Right kidney (tissue), 1 donor: ENCODE measurements at regions not wholly inside any gene's neighbourhood (a gene's known extent, or its start where the extent isn't known, plus 50 kb on each side); places are given as distances from the start of the nearest gene placed in this dataset.
"Not testable (repeated sequence)": the region's sequence is repeated elsewhere in the genome, so short reads cannot be mapped to it uniquely, and the experiment has no call there.

Experiments used
- DNase-seq: peaks from one replicate; pipeline ENCODE4 v3.0.0-alpha.2; 2016

DNA sequence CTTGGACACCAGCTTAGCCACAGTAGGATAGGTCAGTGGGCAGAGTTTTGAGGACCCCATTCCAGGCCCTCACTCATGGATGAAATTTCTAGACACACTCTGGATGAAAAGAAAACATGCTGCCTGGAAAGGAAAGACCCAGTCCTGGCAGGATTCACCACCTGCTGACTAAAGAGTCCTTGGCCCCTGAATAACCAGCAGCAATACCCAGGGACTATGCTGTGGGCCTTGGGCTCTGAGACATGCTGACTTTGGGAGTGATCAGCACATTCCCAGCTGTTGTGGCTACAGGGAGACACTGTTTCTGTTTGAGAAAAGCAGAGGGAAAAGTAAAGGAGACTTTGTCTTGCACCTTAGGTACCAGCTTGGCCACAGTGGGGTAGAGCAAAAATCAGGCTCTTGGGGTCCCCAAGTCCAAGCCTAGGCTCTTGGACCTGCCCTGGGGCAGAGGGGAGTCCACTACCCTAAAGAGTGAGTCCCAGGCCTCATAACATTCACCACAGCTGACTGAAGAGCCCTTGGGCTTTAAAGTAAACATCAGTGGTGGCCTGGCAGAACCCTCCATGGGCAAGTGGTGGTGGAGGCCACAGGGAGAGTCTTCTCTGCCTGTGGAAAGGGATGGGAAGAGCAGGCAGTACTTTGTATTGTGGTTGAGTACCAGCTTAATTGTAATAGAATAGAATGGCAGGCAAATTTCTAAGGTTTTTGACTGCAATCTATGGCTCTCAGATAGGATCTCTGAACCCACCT lies 516.8 kb downstream of the BCKDHB start:
- DNase-seq: no peak

GRCh38 chr6:80622641-80623040 lies 516.2 kb downstream of the BCKDHB start:
- no peak for DNase-seq

GRCh38 chr6:80618953-80619352 lies 512.5 kb downstream of the BCKDHB start:
- DNase-seq: no peak

DNA sequence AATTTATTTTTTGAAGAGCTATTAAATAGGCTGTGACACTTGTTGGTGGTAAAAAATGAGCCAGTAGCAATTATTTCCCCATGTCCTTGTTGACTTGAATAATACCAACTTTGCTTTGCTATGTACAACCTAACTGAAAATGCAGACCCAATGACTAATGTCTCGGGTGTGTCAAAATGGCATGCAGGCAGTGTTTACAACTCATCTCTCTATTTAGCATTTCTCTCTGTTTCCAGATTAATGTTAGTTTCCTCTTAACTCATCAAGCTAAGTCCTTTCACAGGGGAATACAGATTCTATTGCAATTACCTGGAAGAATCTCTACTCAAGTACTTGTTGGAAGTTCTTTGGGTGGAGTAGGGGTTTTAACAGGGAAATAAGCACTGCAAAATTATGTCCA lies 504.4 kb downstream of the BCKDHB start:
- no peak for DNase-seq

GRCh38 chr6:80608881-80609280 lies 502.4 kb downstream of the BCKDHB start:
- no peak for DNase-seq

GRCh38 chr6:80607811-80608391 lies 501.4 kb downstream of the BCKDHB start:
- DNase-seq: no peak

DNA sequence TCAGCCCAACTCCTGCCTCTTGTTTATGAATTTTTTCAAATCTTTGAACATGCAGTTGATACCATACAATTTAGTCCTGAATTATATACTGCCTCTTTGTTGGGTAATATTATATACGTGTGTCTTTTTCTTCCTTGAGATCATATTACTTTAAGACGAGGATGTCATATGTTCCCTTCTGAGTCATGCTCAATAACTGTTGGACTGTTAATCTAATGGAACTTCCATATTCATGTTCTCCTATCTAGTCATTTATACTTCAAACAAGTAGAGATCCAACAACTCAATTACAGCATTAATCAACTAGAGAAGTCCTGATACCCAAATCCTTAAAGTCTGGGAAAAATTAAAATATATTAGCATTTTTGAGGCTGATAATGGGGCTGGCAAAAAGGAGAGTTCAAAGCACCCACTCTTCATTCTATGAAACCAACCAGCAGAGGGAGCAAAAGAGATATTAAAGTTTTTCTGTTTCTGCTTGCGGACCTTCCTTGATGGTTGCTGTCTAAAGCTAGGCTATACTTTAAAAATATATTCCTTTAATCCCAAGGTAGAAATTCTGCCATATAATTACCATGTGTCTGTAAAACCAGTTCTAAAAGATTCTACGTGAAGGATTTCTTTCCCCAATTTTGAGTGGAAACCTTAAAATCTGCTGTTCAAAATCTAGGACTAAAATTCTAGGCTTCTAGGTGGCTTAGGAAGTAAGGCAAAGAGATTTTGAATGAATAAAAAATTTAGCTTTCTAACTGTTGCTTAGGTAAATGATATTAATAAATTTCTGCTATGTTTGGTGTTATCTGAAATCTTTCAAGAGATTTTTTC lies 498.9 kb downstream of the BCKDHB start:
- DNase-seq: peak; percentile 12

DNA sequence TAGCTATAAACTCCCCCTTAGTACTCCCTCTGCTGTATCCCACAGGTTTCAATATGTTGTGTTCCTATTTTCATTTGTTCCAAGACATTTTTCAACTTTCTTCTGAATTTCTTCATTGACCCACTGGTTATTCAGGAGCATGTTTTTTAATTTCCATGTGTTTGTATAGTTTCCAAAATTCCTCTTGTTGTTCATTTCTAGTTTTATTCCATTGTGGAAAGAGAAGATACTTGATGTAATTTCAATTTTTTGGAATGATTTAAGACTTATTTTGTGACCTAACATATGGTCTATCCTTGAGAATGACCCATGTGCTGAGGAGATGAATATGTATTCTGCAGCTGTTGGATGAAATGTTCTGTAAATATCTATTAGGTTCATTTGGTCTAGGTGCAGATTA lies 497.2 kb downstream of the BCKDHB start:
- DNase-seq: no peak

GRCh38 chr6:80594461-80594860 lies 488.0 kb downstream of the BCKDHB start:
- DNase-seq: no peak

- no peak for DNase-seq
Observed at GRCh38 chr6:80592436-80592835, 486.0 kb downstream of the BCKDHB start.

DNA sequence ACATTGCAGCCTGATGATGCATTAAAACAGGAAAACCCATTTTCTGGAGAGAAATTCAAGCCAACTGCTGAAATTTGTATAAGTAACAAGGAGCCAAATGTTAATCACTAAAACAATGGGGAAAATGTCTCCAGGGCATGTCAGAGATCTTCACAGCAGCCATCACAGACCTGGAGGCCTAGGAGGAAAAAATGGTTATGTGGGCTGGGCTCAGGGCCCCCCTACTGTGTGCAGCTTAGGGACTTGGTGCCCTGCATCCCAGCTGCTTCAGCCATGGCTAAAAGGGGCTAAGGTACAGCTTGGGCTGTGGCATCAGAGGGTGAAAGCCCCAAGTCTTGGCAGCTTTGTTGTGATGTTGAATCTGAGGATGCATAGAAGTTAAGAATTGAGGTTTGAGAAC lies 479.8 kb downstream of the BCKDHB start:
- DNase-seq: no peak

DNA sequence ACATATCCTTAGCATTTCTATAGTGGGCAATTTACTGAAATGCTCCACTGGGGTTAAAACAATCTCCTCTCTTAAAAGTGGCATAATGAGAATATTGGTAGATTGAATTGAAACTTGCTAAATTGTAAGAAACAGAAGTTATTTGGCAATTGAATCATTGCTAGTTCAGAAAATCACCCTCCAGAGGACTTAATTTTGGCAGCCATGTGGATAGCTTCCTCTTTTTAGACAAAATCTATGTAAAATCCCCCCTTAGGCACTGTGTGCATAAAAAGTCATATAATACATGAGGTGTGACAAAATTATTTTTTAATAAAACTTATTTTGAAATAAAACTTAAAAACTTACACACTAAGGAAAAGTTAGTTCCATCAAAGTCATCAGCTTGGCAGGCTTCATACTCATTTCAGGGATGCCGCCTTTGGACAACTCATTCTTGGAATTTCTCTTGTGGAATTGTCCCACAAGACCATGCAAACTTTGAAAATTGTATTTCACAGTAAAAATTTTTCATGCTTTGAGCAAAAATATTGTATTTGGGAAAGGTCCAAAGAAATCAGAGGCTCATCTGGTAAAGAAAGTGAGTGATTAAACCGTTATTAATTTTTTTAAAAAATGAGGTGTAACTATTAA lies 473.0 kb downstream of the BCKDHB start:
- DNase-seq: no peak

DNA sequence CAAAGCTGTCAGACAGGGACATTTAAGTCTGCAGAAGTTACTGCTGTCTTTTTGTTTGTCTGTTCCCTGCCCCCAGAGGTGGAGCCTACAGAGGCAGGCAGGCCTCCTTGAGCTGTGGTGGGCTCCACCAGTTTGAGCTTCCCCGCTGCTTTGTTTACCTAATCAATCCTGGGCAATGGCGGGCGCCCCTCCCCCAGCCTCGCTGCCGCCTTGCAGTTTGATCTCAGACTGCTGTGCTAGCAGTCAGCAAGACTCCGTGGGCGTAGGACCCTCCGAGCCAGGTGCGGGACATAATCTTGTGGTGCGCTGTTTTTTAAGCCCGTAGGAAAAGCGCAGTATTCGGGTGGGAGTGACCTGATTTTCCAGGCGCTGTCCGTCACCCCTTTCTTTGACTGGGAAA lies 466.8 kb downstream of the BCKDHB start:
- not testable (repeated sequence) for DNase-seq

DNA sequence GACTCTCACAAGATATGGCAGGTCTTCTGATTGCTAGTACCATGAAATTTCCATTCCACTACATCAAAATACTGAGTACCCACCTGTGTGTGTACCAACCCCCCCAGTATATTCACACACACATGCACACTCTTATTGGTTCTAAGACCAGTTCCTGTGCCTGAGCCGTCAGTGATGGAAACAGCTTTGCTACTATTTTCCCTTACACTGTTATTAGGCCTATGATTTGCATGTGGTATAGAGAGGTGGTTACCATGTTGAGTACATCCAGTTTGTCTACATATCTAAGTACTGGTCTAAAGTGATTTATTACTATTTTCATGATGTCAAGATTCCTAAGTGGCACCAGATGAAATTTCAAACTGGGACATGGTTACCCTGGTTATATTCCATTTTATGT lies 459.9 kb downstream of the BCKDHB start:
- DNase-seq: no peak

DNA sequence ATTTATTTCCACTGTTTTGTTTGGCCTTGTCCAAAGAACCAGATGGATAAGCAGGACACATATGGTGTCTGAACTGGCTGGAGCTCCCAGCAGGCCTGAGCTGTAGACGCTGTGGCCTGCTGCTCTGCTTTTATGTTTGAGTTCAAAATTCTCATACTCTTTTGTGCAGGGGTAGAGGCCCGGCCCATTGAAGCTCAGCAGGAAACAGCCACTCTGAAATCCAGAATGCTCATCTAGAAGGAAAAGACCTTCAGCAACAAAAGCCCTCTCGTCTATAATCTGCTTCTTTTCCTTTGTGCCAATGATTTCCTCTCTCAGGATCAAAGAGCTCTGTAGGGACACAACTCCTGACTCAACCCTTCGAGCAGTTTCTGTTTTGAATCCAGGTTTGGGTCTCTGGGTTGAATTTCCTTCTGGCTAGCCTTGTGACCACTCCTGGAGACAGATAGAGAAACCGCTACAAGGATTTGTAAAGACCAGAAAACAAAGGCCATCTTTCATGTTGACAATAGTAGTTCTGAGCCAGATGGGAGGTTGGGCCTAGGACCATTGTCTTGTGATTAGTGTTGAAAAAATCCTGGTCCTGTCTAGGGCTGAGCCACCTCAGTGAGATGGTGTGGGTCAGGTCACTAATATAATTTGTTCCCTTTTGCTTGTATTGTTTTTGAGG lies 446.7 kb downstream of the BCKDHB start:
- peak; percentile 15 for DNase-seq

DNA sequence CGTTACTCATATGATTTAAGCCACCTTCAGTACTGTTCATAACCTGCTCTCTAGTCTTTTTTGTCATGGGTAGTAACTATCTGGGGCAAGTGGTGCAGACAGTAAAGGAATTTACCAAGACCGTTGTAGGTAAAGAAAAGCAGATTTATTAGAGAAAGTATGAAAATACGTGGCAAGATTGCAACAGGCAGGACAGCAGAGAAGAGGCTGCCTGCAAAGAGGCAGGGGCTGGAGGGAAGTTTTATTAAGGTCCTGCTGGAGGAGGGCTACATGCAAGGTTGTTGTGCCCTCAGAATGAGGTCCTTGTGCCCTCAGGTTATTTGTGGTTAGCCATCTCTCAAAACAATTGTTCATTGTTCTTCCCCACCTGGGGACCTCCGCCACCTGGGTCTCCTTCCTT lies 444.3 kb downstream of the BCKDHB start:
- peak; percentile 8 for DNase-seq

- DNase-seq: no peak
Observed at GRCh38 chr6:80550281-80550680, 443.8 kb downstream of the BCKDHB start.

DNA sequence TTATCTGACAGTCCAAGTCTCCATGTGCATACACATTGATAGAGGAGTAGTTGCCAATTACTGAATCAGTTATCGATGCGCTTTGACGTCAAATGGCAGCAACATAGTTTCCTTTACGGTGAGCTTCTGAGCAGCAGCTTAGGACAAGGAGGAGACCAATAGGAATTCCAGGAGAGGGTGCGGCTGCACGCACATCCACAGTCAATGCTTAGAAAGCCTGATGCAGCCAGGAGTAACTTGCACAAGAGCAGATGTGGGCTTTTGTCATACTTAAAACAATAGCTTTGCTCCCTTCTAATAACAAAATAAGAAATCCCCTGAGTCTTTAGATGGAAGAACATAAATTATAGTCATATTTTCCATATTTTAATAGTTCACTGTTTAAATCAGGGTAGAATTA lies 442.1 kb downstream of the BCKDHB start:
- DNase-seq: no peak

- DNase-seq: no peak
Observed at GRCh38 chr6:80547827-80548226, 441.4 kb downstream of the BCKDHB start.

- no peak for DNase-seq
Observed at GRCh38 chr6:80544976-80545722, 438.7 kb downstream of the BCKDHB start.

DNA sequence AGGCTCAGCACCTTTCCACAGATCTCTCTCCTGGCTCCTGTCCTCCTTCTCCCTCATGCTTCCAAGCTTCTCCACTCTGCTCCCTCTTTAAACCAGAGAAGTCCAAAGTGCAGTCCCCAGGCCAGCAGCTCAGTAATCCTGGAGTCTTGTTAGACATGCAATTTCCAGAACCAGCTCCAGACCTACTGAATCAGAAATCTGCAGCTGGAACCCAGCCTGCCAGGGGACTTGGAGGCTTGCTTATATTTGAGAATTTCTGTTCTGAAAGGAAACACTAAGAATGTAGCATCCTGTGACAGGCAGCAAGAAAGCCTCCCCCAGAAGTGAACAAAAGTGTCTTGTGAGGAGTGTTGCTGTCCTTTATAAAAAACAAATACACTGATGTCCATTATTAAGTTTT lies 438.1 kb downstream of the BCKDHB start:
- no peak for DNase-seq
